Ishikawa (cell line): ENCODE measurements at regions not wholly inside any gene's neighbourhood (a gene's known extent, or its start where the extent isn't known, plus 50 kb on each side); places are given as distances from the start of the nearest gene placed in this dataset.

Experiments used
- CEBPB ChIP-seq: IDR thresholded peaks from 2 replicates; pipeline ENCODE4 v1.6.1; 2012
- CREB1 ChIP-seq: IDR thresholded peaks from 2 replicates; pipeline ENCODE4 v1.6.1; 2012; ENCODE audit warnings: low read depth
- EGR1 ChIP-seq: IDR thresholded peaks from 2 replicates; pipeline ENCODE4 v1.6.1; 2012
- EP300 ChIP-seq: IDR thresholded peaks from 2 replicates; pipeline ENCODE4 v1.6.1; 2012; ENCODE audit warnings: borderline replicate concordance
- FOXM1 ChIP-seq: IDR thresholded peaks from 2 replicates; pipeline ENCODE4 v1.6.1; 2012; ENCODE audit warnings: low read depth, borderline replicate concordance
- MAX ChIP-seq: IDR thresholded peaks from 2 replicates; pipeline ENCODE4 v1.6.1; 2012
- NFIC ChIP-seq: IDR thresholded peaks from 2 replicates; pipeline ENCODE4 v1.6.1; 2012
- RAD21 ChIP-seq: IDR thresholded peaks from 2 replicates; pipeline ENCODE4 v1.6.1; 2012; ENCODE audit warnings: low read depth
- REST ChIP-seq: IDR thresholded peaks from 2 replicates; pipeline ENCODE4 v1.6.1; 2012; ENCODE audit warnings: low read depth, mild to moderate bottlenecking
- TAF1 ChIP-seq: IDR thresholded peaks from 2 replicates; pipeline ENCODE4 v1.6.1; 2012; ENCODE audit warnings: low read depth, mild to moderate bottlenecking
- TCF12 ChIP-seq: IDR thresholded peaks from 2 replicates; pipeline ENCODE4 v1.6.1; 2012; ENCODE audit warnings: low read depth
- TEAD4 ChIP-seq: IDR thresholded peaks from 2 replicates; pipeline ENCODE4 v1.6.1; 2012
- USF1 ChIP-seq: IDR thresholded peaks from 2 replicates; pipeline ENCODE4 v1.6.1; 2012
- YY1 ChIP-seq: IDR thresholded peaks from 2 replicates; pipeline ENCODE4 v1.6.1; 2012; ENCODE audit warnings: low read depth

- TF ChIP-seq MAX (no peak), TEAD4 (no peak), USF1 (no peak), REST (no peak), EP300 (no peak), NFIC (no peak), TAF1 (no peak), EGR1 (no peak), TCF12 (no peak), CREB1 (no peak), CEBPB (no peak), FOXM1 (no peak), YY1 (no peak), RAD21 (no peak)
Observed at GRCh38 chr3:27059489-27059888, 309.7 kb downstream of the NEK10 start.
